AG10803 (cell line): ENCODE measurements at regions not wholly inside any gene's neighbourhood (a gene's known extent, or its start where the extent isn't known, plus 50 kb on each side); places are given as distances from the start of the nearest gene placed in this dataset.

Source experiments
- DNase-seq: peaks from one replicate; pipeline ENCODE4 v3.0.0; 2010; ENCODE audit warnings: low read depth
- H3K4me3 ChIP-seq: 2 replicates; pipeline ENCODE4 v1.5.1; 2011; ENCODE audit warnings: mild to moderate bottlenecking, low read length, control low read depth
- CTCF ChIP-seq: conservative IDR thresholded peaks from 2 replicates; pipeline ENCODE4 v1.5.1; 2011; ENCODE audit warnings: mild to moderate bottlenecking, low read length, control low read depth, inconsistent platforms

- no peak overlapping the region for H3K4me3 ChIP-seq
- TF ChIP-seq CTCF, result no peak
- DNase-seq, result no peak
These were observed 55.6 kb downstream of the PBDC1 start for GRCh38 chrX:76228499-76228898.

- TF ChIP-seq CTCF, result no peak
- H3K4me3 ChIP-seq, result no peak overlapping the region
These were observed 76.0 kb downstream of the PBDC1 start for GRCh38 chrX:76248901-76249300.

GRCh38 chrX:76253432-76253831 is 80.6 kb downstream of the PBDC1 start:
- TF ChIP-seq CTCF, result peak; percentile 53
- H3K4me3 ChIP-seq, result no peak overlapping the region
- DNase-seq, result peak; percentile 31

More at GRCh38 chrX:76248901-76249300, 76.0 kb downstream of the PBDC1 start:
- no peak for DNase-seq

- peak; percentile 34 for DNase-seq
- H3K4me3 ChIP-seq, result no peak overlapping the region
These were observed 106.1 kb downstream of the PBDC1 start for GRCh38 chrX:76279007-76279406.

More at GRCh38 chrX:76279007-76279406, 106.1 kb downstream of the PBDC1 start:
- TF ChIP-seq CTCF, result peak; percentile 66
